Activated naive CD4-positive, alpha-beta T cell treated with anti-CD3 and anti-CD28 coated beads for 36 hours (primary cell): ENCODE measurements at regions not wholly inside any gene's neighbourhood (a gene's known extent, or its start where the extent isn't known, plus 50 kb on each side); places are given as distances from the start of the nearest gene placed in this dataset.

ENCODE experiments used
- CTCF ChIA-PET: fragments of 350-600 bp; sonication (Branson Sonifier 250); formaldehyde crosslinking; loops from one replicate; lab custom pipeline; 2021; ENCODE audit warnings: antibody characterized with exemption; lab: Charles Lee
- DNase-seq: peaks from one replicate; pipeline ENCODE4 v3.0.0-alpha.2; 2020
- H3K27ac Mint-ChIP-seq: one replicate; pipeline ENCODE4 v1.8.0; 2021; ENCODE audit warnings: mild to moderate bottlenecking, mixed read lengths
- H3K27me3 Mint-ChIP-seq: one replicate; pipeline ENCODE4 v1.8.0; 2021; ENCODE audit warnings: low read depth, mixed read lengths
- H3K36me3 Mint-ChIP-seq: one replicate; pipeline ENCODE4 v1.8.0; 2021; ENCODE audit warnings: low read depth, mixed read lengths
- H3K4me1 Mint-ChIP-seq: one replicate; pipeline ENCODE4 v1.8.0; 2021; ENCODE audit warnings: low read depth, mixed read lengths
- H3K4me3 Mint-ChIP-seq: one replicate; pipeline ENCODE4 v1.8.0; 2021; ENCODE audit warnings: mild to moderate bottlenecking, moderate library complexity, mixed read lengths
- H3K9me3 Mint-ChIP-seq: one replicate; pipeline ENCODE4 v1.8.0; 2021; ENCODE audit warnings: mixed read lengths
- intact Hi-C: fragments of 100-400 bp; cut with micrococcal nuclease; formaldehyde crosslinking; loops from one replicate; pipeline ENCODE4 v1.15.1; 2023

- DNase-seq, result no peak
- CTCF ChIA-PET, result interaction anchor here (0.6 to 0.7 kb wide), 2 partner anchors 175 to 362 kb away, joined by 3 to 4 read pairs; no protein-coding TSS in a partner anchor
- Mint-ChIP-seq H3K36me3 (no peaks in the 10 kb centered on the region), H3K27ac (no peak overlapping the region), H3K4me1 (no peaks in the 10 kb centered on the region), H3K9me3 (no peaks in the 10 kb centered on the region), H3K4me3 (no peak overlapping the region), H3K27me3 (no peaks in the 10 kb centered on the region)
- intact Hi-C loops, result no loop called here
Observed at GRCh38 chrX:79704325-79704724, 310.2 kb upstream of the TBX22 start.

DNA sequence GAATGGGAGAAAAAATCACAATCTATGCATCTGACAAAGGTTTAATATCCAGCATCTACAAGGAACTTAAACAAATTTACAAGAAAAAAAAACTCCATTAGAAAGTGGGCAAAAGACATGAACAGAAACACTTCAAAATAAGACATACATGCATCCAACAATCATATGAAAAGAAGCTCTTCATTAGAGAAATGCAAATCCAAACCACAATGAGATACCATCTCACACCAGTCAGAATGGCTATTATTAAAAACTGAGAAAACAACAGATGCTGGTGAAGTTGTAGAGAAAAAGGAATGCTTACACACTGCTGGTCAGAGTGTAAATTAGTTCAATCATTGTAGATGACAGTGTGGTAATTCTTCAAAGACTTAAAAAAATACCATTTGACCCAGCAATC is 306.0 kb upstream of the TBX22 start:
- no peak overlapping the region for H3K4me3 Mint-ChIP-seq
- no peaks in the 10 kb centered on the region for H3K4me1 Mint-ChIP-seq
- intact Hi-C loops, result no loop called here
- CTCF ChIA-PET, result no interaction called here
- H3K9me3 Mint-ChIP-seq, result no peaks in the 10 kb centered on the region
- no peaks in the 10 kb centered on the region for H3K36me3 Mint-ChIP-seq
- DNase-seq, result no peak
- H3K27ac Mint-ChIP-seq, result no peak overlapping the region
- H3K27me3 Mint-ChIP-seq, result no peaks in the 10 kb centered on the region

GRCh38 chrX:79715448-79715847 is 299.1 kb upstream of the TBX22 start:
- H3K36me3 Mint-ChIP-seq, result no peaks in the 10 kb centered on the region
- H3K9me3 Mint-ChIP-seq, result no peaks in the 10 kb centered on the region
- H3K4me1 Mint-ChIP-seq, result no peaks in the 10 kb centered on the region
- CTCF ChIA-PET, result no interaction called here
- no peak overlapping the region for H3K27ac Mint-ChIP-seq
- DNase-seq, result no peak
- no peaks in the 10 kb centered on the region for H3K27me3 Mint-ChIP-seq
- no peak overlapping the region for H3K4me3 Mint-ChIP-seq
- intact Hi-C loops, result no loop called here

DNA sequence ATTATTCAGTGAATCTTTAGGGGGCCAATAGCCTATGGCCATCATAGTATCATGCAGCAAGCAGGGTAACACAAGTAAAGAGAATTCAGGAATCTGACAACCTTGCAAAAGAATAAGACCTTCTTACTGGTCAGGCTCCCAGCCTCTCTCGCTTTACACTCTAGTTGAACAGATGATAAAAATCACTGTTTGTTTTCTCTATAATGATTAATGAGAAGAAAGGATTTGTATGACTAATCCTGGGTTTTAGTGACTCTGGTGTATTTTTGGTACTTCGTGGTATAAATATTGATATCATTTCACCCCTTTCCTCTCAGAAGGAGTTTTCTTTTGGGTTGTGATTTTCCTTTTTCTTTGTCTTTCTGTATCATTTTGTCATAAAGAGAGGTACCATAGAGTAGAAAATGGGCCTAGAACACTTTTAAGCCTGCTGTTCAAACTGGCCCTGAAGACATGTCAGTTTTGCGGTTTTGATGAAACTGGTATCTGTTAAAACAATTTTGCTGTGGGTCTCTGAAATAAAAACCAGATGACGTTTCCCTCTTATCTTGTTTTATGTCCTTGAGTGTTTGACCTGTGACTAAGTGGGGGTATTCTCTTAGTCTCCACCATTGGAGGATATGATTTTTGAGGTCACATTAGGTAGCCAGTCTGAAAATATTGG is 294.9 kb upstream of the TBX22 start:
- no peak overlapping the region for H3K4me3 Mint-ChIP-seq
- H3K27me3 Mint-ChIP-seq, result no peaks in the 10 kb centered on the region
- H3K9me3 Mint-ChIP-seq, result no peaks in the 10 kb centered on the region
- no peak overlapping the region for H3K27ac Mint-ChIP-seq
- intact Hi-C loops, result no loop called here
- no peaks in the 10 kb centered on the region for H3K36me3 Mint-ChIP-seq
- no peak for DNase-seq
- no peaks in the 10 kb centered on the region for H3K4me1 Mint-ChIP-seq
- CTCF ChIA-PET, result no interaction called here

- no peaks in the 10 kb centered on the region for H3K9me3 Mint-ChIP-seq
- CTCF ChIA-PET, result no interaction called here
- no peaks in the 10 kb centered on the region for H3K36me3 Mint-ChIP-seq
- H3K4me1 Mint-ChIP-seq, result no peaks in the 10 kb centered on the region
- no peak overlapping the region for H3K27ac Mint-ChIP-seq
- intact Hi-C loops, result no loop called here
- no peak for DNase-seq
- H3K27me3 Mint-ChIP-seq, result no peaks in the 10 kb centered on the region
- no peak overlapping the region for H3K4me3 Mint-ChIP-seq
Observed at GRCh38 chrX:79721234-79721633, 293.3 kb upstream of the TBX22 start.

DNA sequence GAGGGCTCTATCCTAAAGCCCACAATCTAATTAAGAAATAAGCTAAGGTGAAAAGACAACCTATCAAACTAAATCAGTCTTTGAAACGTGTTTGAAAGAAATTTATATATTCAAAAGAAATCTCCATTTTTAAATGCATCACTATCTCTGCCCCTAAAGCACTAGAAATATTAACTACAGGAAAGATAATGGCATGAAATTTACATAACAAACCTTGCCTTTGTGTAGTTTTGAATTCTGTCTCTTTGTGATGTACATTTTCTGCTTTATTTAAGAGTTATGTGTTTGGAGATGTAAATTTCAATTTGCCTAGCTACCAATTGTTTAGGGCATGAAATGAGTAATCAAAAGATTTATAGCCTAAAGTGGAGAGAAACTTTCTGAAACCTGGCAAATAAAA is 286.1 kb upstream of the TBX22 start:
- CTCF ChIA-PET, result no interaction called here
- Mint-ChIP-seq H3K4me3 (no peak overlapping the region), H3K27ac (no peak overlapping the region), H3K36me3 (no peaks in the 10 kb centered on the region), H3K9me3 (no peaks in the 10 kb centered on the region), H3K27me3 (no peaks in the 10 kb centered on the region), H3K4me1 (no peaks in the 10 kb centered on the region)
- intact Hi-C loops, result no loop called here
- no peak for DNase-seq
